ENCODE measurements at regions not wholly inside any gene's neighbourhood (a gene's known extent, or its start where the extent isn't known, plus 50 kb on each side); places are given as distances from the start of the nearest gene placed in this dataset.

DNA sequence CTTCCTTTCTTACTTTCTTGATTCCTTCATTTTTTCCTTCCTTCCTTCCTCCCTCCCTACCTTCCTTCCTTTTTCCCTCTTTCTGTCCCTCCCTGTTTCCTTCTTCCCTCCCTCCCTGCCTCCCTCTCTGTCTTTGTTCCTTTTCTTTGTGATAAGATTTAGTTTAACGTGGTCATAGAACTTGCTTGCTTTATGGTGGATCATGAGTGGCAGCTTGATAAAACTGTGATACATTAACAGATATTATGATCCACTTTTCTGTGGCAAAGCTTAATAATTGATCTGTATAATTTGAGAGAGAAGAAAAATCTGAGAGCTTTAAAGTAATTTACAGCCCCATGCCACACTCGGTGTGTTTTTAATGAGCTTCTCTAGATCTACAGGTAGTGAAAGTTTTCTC is 280.5 kb downstream of the RNF144B start:
- no peak for DNase-seq (ENCODE audit: low read depth in 4 of 4, low spot score in 3 of 4)

DNA sequence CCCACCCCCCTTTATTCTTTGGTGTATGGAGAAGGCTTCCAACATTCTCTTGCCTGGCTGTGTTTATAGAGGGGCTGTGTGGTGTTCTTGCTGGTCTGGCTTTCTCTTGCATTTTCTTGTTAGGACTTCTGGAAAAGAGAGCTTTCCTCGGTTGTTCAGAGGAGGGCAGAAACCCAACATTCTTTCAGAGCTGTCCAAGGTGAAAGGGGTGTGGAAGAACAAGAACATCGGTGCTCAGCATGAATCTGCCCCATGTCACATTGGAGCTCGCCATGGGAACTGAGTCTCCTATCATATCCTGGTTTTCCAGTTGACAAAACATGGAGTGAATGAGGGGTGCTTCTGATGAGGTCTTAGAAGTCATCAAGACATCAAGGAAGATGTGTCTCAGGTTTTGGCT is 281.8 kb downstream of the RNF144B start:
- no peak for DNase-seq (ENCODE audit: low read depth in 4 of 4, low spot score in 3 of 4)

DNA sequence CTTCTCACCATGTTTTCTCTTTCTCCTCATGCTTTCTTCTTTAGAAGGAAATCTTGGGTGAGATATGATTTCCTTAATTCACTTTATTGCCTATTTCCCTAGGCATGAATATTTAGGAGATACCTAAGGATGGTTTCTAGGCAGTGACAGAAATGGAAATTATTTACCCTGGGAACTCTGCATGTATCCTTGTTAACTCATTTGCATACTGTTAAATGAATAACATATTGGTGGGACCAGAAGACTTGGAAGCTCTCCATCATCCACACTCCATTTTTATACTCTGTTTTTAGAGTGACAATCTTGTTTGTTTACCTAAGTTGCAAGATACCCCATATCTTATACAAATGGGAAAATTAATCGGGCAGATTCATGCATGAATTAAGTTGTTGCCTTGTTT is 285.7 kb downstream of the RNF144B start:
- DNase-seq (ENCODE audit: low read depth in 4 of 4, low spot score in 3 of 4) = no peak

DNA sequence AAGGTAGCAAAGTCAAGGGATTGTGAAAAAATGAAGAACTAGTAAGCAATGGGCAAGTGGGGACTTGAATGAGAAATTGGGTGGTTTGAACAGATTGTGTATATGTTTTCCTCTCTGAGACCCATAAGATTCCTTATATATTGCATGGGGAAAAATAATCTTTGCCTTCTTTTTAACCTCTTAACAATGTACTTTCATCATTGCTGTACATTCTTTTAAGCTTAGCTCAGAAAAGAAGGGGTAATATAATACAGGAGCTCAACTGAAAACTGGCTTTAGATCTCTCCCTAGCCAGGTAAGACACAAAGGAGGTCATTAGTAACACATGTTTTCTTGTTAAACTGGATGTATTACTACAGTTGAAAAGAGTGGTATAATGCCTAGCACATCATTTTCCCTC is 287.2 kb downstream of the RNF144B start:
- no peak for DNase-seq (ENCODE audit: low read depth in 4 of 4, low spot score in 3 of 4)

DNA sequence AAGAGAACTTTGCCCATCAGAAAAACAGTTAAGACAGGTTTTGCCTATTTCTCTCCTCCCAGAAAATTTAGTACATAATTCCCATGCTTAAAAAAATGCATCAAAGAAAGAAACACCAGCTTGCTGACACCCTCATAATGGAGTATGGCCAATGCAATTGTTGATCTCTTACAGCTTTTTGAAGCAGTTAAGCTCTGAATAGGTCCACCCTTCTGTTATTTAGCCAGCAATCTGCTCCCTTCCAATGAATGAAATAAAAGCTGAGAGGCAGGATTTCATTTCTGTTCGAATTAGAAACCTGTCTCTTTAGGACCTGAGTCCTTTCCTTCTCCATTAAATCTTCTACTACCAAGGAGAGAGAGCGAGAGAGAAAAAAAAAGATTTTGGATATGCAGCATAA is 288.7 kb downstream of the RNF144B start:
- no peak for DNase-seq (ENCODE audit: low read depth in 4 of 4, low spot score in 3 of 4)

DNA sequence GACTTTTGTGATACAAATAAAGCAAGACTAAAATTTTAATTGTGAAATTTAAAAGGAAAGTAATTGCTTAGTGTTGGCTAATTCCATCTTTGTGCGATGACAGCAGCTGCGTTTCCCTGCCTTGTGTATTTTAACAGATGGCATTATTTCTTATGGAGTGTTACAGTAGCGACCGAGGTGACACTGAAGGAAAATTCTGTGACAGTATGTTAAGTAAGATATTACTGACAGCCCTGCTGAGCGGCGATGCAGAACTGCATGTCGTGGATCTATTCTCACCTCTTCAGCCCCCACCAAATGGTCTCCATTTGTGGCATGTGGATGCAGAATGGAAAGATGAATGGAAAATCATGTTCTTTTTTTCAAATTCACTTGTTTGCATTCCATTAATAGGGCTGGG is 289.4 kb downstream of the RNF144B start:
- no peak for DNase-seq (ENCODE audit: low read depth in 4 of 4, low spot score in 3 of 4)

DNA sequence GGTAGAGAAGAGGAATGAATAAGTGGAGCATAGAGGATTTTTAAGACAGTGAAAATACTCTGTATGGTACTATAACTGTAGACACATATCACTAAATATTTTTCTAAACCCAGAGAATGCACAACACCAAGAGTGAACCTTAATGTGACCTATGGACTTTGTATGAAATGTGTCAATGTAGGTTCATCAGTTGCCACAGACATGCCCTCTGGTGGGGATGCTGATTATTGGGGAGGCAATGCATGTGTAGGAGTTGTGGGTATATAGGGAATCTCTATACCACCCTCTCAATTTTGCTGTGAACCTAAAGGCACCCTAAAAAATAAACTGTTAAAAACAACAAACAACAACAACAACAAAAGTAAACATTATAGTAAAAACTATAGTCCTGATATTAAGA is 293.7 kb downstream of the RNF144B start:
- no peak for DNase-seq (ENCODE audit: low read depth in 4 of 4, low spot score in 3 of 4)

DNA sequence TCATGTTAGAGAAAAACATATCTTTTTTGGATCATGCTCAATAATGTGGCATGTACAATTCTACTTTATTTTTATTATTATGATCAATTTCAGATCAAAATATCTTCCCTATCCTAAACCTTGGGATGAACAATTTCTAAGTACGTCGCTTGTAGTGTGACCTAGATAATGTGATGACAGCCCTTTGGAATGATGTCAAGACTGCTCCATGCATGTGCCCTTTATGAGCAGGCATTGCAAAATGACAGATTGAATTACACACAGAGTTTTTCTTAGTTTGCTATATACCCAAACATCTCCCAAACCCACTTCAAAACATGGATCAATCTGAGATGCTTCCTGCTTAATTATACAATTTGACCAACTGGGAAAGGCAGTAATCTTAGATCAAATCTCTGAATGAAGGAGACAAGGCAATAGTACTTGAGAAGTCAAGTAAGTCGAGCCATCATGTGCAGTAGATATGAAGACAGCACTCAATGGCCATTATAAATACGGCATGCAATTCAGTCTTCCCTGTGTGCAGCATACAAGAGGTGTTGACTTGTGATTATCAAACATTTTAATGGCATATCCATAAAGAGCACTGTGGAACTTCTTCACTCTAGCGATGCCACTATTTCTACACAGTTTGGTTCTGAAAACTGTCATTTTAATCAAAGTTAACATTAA is 294.8 kb downstream of the RNF144B start:
- no peak for DNase-seq (ENCODE audit: low read depth in 4 of 4, low spot score in 3 of 4)

DNA sequence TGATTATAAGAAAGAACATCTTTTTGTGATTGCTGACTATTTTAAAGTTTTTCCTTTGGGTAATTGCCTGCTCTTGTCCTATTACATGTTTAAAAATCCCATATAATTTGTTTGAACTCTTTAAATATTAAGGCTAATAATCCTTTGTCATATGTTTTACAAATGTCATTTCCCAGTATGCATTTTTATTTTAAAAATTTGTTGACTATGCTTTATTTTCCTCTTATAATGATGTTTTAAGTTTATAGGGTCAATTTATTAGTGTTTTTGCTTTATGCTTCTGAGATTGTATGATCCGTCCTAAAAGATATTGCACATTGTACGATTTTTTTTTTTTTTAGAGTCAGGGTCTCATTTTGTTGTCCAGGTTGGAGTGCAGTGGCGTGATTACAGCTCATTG is 297.2 kb downstream of the RNF144B start:
- DNase-seq (ENCODE audit: low read depth in 4 of 4, low spot score in 3 of 4) = no peak

DNA sequence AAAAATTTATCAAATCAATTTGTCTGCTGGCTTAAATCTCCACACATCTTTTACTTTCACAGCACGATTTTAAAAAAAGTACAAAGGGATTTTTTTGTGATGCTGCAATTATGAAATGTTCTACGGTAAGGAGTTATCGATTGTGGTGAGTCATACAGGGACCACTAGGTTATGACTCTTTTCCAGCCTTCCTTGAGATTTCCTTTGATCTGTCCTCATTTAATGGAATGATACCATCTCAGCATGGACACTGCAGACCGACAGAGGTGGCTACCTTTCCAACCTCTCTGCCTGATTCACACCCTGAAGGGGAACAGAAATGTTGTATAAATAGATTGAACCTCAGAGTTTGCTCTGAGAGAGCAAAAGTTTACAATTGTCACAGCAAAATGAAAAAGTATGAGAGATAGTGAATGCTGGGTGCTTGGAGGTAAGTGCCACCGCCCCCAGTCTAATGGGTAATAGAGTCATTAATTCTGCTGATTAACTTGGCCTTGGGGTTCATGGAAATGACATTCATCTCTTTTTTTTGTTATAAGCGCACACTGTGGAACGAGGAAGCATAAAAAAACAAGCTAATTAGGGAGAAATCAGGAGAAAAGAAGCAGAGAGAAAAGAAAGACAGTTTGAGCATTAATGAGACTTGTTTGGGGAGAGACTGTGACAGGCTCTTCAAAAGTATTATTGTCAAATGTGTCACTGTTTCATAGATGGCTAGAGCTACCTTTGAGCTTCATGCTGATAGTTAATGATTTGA is 306.0 kb downstream of the RNF144B start:
- no peak for DNase-seq (ENCODE audit: low read depth in 4 of 4, low spot score in 3 of 4)

DNA sequence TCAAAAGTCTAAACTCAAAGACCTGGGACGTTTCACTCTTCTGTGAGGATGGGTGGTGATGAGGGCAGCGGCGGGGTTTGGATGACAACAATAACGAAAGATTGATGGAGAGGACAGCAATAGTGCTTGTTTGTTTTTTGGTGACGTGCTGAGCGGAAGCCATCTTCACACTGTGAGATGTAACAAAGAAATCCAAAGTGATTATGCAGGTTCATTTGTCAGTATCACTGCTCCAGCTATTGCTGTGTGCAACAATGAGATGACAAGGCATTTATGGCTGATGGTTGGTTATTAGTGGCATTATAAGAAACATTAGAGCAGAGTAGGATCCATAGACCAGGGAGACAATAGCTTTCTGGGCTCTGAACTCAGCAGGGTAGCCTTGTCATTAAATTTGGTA is 306.7 kb downstream of the RNF144B start:
- DNase-seq (ENCODE audit: low read depth in 4 of 4, low spot score in 3 of 4) = no peak

DNA sequence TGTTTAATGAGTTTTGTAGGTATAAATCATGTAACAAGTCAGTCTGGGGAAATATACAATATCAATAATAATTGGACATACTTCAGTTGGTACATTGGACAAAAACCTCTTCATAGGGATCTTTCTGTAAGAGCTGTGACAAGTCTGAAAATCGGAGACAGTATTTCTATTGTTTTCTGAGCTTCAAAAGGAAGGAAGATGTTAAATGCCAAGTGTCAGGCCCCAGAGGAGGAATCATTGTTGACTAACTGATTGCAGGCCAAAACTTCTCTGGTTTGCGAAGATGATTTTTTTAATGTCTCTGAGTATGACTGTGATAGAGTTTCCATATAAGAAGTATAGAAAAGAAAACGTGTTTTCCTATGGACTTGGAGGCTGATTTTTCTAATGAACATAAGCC is 316.4 kb downstream of the RNF144B start:
- DNase-seq (ENCODE audit: low read depth in 4 of 4, low spot score in 3 of 4) = no peak

DNA sequence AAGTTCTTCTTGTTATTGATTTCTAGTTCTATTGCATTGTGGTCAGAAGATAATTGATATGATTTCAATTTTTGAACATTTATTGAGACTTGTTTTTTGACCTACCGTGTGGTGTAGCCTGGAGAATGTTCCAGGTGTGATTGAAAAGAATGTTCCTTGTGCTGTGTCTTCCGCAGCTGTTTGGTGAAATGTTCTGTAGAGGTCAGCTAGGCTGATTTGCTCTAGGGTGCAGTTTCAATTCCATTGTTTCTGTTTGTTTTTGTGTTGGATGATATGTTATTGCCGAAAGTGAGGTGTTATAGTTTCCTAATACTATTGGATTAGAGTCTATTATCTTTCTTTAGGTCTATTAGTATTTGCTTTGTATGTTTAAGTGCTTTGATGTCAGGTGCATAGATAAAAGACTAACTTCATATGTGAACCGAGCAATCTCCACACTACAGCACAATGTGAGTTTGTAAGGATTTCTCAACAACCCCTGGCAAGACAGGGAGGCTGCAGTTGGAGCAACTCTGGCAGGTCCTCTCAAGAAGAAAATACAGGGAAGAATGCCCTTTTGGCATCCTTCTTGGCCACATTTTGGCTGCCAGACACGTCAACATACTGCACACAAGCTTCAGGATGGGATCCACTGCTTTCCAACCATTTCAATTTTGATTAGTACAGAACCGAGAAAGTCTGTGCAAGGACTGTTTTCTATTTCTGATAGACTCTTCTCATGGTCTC is 320.7 kb downstream of the RNF144B start:
- DNase-seq (ENCODE audit: low read depth in 4 of 4, low spot score in 3 of 4) = no peak

DNA sequence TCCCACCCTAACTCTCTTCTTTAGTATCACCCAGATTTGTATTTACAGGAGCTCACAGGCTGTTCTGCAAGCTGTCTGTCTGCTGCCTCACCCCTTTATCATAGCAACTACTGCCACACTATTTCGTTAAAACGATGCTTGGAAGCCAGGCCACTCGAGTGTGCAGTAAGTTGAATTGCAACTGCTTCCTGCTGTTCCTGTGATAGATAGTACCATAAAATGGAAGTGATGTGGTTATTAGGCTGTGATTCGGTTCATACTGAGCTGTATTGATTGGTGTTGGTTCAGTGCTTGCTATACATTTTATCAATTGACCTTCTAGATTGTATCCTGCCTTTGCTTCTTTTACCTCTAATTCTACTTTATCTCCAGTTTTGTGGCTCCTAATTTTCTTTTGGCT is 325.4 kb downstream of the RNF144B start:
- no peak for DNase-seq (ENCODE audit: low read depth in 4 of 4, low spot score in 3 of 4)

DNA sequence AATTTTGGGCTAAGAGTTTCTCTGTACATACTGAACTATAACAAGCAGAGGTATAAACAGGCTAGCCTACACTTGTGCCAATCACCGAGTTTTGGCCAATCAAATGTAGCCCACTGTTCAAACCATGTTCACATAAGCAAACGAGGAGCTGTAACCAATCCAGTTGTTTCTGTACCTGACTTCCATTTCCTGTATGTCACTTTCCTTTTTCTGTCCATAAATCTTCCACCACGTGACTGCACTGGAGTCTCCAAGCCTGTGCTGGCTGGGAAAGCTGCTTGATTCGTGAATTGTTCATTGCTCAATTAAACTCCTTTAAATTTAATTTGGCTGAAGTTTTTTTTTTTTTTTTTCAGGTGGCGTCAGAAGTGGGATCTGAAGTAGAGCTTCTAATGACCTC is 332.9 kb downstream of the RNF144B start:
- DNase-seq (ENCODE audit: low read depth in 4 of 4, low spot score in 3 of 4) = no peak

DNA sequence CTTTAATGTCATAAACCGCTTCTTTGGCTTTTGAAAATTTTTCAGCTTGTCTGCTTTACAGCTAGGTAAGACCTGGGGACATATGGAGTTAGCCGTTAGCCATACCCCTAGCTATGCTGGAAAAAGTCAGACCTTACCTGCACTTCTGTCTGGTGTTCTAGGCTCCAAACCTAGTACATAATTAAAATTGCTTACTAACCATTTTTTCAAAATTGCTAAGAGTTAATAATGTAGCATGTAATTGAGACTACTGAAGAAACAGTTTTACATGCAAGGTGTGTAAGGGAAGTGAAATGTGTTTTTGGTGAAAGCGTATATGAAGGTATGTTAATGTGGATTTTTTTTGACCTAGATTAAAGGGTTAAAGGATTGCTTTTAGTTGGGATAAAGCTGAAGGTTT is 336.9 kb downstream of the RNF144B start:
- no peak for DNase-seq (ENCODE audit: low read depth in 4 of 4, low spot score in 3 of 4)

DNA sequence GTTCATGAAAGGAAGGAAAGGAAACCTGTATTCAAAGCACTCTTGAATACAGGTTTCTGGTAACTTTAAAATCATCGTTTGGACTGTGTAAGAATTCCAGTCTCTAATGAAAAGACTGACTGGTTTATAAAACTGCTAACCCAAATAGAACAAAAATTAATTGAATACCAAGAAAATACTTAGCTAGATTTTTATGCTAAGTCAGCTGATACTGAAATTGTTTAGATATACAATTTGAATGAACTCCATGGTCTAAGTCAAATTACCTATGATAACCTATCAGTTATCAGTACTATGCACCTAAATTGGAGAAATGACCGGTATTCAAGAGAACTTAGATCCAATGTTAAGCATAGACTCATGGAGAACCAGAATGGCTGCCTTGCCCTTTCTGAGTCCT is 338.3 kb downstream of the RNF144B start:
- DNase-seq (ENCODE audit: low read depth in 4 of 4, low spot score in 3 of 4) = no peak

DNA sequence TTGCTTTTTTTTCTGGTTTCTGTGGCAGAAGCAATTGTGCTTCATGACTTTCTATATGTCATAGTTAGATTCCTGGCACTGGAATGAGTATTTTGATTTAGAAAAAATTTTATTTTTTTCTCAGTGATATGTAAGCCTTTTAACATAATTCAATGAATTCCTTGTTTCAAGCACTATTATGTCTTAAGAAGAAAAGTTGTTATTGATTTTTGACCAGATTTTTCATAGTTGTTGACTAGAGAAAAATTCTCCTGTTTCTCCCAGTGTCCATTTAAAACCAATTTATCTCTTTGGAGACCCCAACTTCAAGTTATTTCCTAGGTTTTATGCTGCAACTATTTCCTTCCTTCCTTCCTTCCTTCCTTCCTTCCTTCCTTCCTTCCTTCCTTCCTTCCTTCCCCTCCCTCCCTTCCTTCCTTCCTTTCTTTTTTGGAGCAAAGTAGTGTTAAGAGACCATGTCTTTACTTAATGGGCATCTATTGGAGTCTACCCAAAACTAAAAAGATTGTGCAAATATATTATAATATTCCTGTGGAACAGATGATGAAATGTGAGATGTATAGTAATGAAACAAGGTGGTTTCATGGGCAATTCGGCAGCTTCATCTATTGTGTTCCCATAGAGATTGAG is 346.9 kb downstream of the RNF144B start:
- no peak for DNase-seq (ENCODE audit: low read depth in 4 of 4, low spot score in 3 of 4)

DNA sequence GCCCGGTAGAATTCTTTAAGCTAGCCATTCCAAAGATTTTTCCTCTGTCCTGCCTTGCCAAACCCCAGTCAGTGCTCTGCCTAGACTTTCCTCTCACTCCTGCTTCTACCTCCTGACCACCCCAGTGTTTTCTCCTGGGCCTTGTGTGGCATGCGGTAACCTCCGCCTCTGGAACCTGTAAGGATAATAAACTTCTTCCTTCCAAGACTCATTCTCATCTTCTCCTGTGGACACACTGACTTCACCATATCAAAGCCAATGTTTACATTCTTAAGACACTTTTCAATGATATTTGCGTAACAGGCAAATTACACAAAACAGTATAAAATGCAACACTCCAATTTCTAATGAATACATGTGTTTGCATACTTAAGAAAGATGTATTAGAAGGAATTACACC is 354.6 kb downstream of the RNF144B start:
- no peak for DNase-seq (ENCODE audit: low read depth in 4 of 4, low spot score in 3 of 4)

DNA sequence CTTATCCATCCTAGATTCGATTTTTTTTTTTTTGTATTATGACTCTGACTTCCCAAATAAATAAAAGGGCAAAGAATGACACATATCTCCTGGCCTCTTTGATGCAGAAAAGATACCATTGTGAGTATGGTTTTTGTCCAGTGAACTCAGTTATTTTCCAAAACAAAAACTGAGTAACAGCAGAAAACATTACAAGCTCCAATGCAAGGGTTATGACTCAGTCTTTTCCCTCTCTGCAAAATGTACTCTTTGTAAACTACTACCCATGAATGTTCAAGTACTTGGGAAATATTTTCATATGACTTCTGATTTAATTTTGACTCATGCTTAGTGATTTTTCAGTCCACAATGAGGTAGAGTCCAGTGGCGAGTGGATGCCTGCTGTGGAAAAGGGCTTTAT is 355.3 kb downstream of the RNF144B start:
- no peak for DNase-seq (ENCODE audit: low read depth in 4 of 4, low spot score in 3 of 4)

DNA sequence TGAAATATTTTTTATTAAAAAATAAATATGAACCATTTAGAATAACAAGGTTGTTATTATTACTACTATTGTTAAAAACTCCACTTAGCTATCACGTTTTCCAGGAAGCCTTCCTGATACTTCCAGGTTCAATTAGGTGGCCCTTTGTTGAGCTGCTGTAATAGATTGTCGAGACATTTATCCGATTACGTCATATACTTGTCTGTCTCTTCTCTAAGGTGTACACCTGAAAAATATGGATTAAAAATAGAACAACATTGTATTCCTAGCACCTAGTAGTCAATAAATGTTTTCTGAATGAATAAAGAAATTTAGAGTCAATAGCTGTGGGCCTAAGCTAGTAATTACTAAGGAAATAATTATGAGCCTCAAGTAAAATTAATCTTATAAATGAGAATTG is 359.6 kb downstream of the RNF144B start:
- DNase-seq (ENCODE audit: low read depth in 4 of 4, low spot score in 3 of 4) = no peak

DNA sequence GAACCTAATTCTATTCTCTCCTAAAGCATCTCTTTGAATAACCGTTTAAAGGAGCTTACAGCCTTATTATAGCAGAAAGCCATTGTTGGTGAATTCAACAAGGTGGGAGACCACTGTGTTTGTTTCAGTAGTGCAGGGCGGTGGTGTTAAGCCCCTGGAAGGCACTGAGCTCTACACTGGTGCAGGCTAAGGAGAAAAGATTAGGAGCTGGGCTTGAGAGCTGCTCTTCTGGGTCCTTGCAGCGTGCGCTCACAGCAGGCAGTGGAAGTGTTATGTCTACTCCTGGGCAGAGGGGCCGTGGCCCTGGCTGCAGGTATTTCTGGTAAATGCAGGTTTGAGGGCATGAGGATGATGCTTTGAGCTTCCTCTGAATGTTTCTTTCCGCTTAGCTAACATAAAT is 361.2 kb downstream of the RNF144B start:
- no peak for DNase-seq (ENCODE audit: low read depth in 4 of 4, low spot score in 3 of 4)
